ENCODE measurements at regions not wholly inside any gene's neighbourhood (a gene's known extent, or its start where the extent isn't known, plus 50 kb on each side); places are given as distances from the start of the nearest gene placed in this dataset.

DNA sequence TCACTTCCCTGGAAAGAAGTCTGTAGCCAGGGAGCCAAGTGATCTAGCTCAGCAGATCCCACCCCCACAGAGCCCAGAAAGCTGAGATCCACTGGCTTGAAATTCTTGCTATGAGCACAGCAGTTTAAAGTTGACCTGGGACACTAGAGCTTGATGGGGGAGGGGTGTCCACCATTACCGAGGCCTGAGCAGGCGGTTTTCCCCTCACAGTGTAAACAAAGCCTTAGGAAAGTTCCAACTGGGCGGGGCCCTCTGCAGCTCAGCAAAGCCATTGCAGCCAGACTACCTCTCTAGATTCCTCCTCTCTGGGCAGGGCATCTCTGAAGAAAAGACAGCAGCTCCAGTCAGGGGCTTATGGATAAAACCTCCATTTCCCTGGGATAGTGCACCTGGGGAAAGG, 887.2 kb upstream of the LRATD1 start:
- DNase-seq (ENCODE audit: insufficient read length, low spot score) (no peak), FAIRE-seq (no peak)
- TF ChIP-seq POLR2A (IDR thresholded peaks at IDR 0.05; ENCODE audit: low read depth, low read length): no peak
- no peak for TF ChIP-seq SPI1 (IDR thresholded peaks at IDR 0.05; ENCODE audit: low read depth, low read length)
- TF ChIP-seq TAF1 (IDR thresholded peaks at IDR 0.05; ENCODE audit: low read depth, low read length): no peak
- no peak for TF ChIP-seq POLR2AphosphoS5 (IDR thresholded peaks at IDR 0.05; ENCODE audit: low read depth, low read length)
- no peak for TF ChIP-seq PAX5 (IDR thresholded peaks at IDR 0.05; ENCODE audit: insufficient read depth, low read length, severe bottlenecking)
- TF ChIP-seq POU2F2 (IDR thresholded peaks at IDR 0.05; ENCODE audit: low read depth, low read length): no peak

DNA sequence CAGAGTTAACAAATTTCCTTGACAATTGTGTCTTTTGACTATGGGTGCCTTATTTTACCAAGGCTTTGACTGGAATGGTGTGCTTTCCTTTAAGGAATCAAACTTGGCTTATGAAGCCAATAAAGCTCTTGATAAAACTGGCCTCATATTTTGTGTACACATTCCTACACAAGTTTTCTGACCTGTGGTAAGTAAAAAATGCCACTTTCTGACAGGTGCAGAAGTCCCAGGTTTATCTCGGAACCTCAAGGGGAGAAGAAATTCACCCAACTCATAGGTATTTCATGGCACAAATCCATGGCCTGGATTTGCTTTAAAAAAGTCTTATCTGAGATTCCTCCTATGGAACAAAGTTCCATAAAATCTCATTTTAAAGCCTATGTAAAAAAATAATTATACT, 880.6 kb upstream of the LRATD1 start:
- TF ChIP-seq POLR2AphosphoS5 (IDR thresholded peaks at IDR 0.05; ENCODE audit: low read depth, low read length) (no peak), PAX5 (IDR thresholded peaks at IDR 0.05; ENCODE audit: insufficient read depth, low read length, severe bottlenecking) (no peak), POLR2A (IDR thresholded peaks at IDR 0.05; ENCODE audit: low read depth, low read length) (no peak), POU2F2 (IDR thresholded peaks at IDR 0.05; ENCODE audit: low read depth, low read length) (no peak), SPI1 (IDR thresholded peaks at IDR 0.05; ENCODE audit: low read depth, low read length) (no peak), TAF1 (IDR thresholded peaks at IDR 0.05; ENCODE audit: low read depth, low read length) (no peak)
- DNase-seq (ENCODE audit: insufficient read length, low spot score): no peak
- FAIRE-seq: no peak

DNA sequence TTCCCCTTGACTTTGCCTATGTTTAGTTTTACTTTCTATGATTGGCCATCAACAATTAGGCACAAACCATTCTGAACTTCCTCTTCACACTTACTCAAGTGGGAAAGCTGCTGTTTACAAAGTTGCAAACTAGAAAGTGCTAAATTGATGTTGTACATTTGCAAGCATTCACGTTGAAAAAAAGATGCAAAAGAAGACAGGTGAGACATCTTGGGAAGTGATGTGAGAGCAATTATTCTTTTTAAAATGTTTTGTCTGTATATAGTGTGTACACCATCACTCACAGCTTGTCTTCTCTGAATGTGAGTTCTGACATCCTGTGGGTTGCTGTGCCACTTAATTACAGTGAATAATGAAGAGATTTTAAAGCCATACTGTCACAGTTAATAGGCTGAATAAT, 874.1 kb upstream of the LRATD1 start:
- DNase-seq (ENCODE audit: insufficient read length, low spot score): no peak
- TF ChIP-seq PAX5 (IDR thresholded peaks at IDR 0.05; ENCODE audit: insufficient read depth, low read length, severe bottlenecking): no peak
- TF ChIP-seq POLR2A (IDR thresholded peaks at IDR 0.05; ENCODE audit: low read depth, low read length): no peak
- no peak for TF ChIP-seq POLR2AphosphoS5 (IDR thresholded peaks at IDR 0.05; ENCODE audit: low read depth, low read length)
- TF ChIP-seq SPI1 (IDR thresholded peaks at IDR 0.05; ENCODE audit: low read depth, low read length): no peak
- TF ChIP-seq TAF1 (IDR thresholded peaks at IDR 0.05; ENCODE audit: low read depth, low read length): no peak
- no peak for TF ChIP-seq POU2F2 (IDR thresholded peaks at IDR 0.05; ENCODE audit: low read depth, low read length)
- no peak for FAIRE-seq

DNA sequence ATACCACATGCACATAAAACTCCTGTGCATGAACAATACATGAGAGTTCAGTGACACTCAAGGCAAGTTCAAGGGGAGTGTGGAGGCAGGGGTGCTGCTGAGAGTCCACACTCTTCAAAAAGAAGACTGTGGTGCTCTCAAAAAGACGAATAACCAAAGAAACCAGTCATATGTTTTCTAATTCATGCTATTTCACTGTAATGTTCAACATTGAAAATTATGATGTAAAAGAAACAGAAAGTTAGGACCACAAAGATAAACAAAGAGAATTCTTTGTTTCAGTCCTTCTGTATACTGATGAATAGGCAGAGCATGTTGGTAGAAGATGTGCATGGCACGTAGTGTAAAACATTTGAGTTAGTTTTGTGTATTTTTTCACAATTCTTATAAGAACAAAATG, 864.2 kb upstream of the LRATD1 start:
- FAIRE-seq: no peak
- no peak for DNase-seq (ENCODE audit: insufficient read length, low spot score)
- TF ChIP-seq PAX5 (IDR thresholded peaks at IDR 0.05; ENCODE audit: insufficient read depth, low read length, severe bottlenecking) (no peak), POLR2AphosphoS5 (IDR thresholded peaks at IDR 0.05; ENCODE audit: low read depth, low read length) (no peak), POLR2A (IDR thresholded peaks at IDR 0.05; ENCODE audit: low read depth, low read length) (no peak), SPI1 (IDR thresholded peaks at IDR 0.05; ENCODE audit: low read depth, low read length) (no peak), POU2F2 (IDR thresholded peaks at IDR 0.05; ENCODE audit: low read depth, low read length) (no peak), TAF1 (IDR thresholded peaks at IDR 0.05; ENCODE audit: low read depth, low read length) (no peak)

DNA sequence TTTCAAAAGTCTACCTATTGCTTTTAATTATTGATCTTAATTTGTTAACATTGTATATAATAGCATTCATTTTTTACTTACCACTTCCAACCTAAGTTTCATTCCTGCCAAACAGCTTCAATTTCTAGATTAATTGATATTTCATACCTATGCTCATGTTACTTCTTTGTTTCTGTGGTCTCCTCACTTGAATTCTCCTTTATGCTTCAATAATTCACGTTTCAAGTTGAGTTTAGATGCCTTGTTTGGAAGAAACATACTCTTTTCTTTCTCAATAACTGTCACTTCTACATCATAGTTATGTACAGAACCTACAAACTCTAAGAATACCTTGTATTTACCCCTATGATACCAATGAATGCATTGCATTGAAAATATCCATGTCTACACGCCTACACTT, 862.2 kb upstream of the LRATD1 start:
- FAIRE-seq (no peak), DNase-seq (ENCODE audit: insufficient read length, low spot score) (no peak)
- TF ChIP-seq POLR2AphosphoS5 (IDR thresholded peaks at IDR 0.05; ENCODE audit: low read depth, low read length): no peak
- no peak for TF ChIP-seq SPI1 (IDR thresholded peaks at IDR 0.05; ENCODE audit: low read depth, low read length)
- TF ChIP-seq TAF1 (IDR thresholded peaks at IDR 0.05; ENCODE audit: low read depth, low read length): no peak
- no peak for TF ChIP-seq PAX5 (IDR thresholded peaks at IDR 0.05; ENCODE audit: insufficient read depth, low read length, severe bottlenecking)
- no peak for TF ChIP-seq POLR2A (IDR thresholded peaks at IDR 0.05; ENCODE audit: low read depth, low read length)
- no peak for TF ChIP-seq POU2F2 (IDR thresholded peaks at IDR 0.05; ENCODE audit: low read depth, low read length)

DNA sequence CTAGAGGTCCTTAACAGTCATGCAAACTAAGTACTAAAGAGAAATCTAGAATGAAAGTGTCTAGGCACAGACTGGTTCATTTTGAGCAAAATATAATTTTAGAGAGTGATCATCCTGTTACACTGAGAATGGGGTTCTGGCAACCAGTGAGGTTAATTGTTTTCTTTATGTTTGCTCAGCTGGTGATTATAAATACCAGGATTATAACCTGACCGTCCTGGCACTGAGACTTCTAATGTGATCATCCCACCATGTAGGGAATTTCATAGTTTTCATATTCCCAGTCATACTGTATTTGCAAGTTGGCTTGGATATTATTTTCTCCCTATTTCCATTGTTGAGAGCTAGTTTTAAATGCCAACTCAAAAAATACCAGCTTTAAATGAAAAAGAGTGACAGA, 852.5 kb upstream of the LRATD1 start:
- DNase-seq (ENCODE audit: insufficient read length, low spot score) (no peak), FAIRE-seq (no peak)
- TF ChIP-seq TAF1 (IDR thresholded peaks at IDR 0.05; ENCODE audit: low read depth, low read length): no peak
- no peak for TF ChIP-seq POU2F2 (IDR thresholded peaks at IDR 0.05; ENCODE audit: low read depth, low read length)
- no peak for TF ChIP-seq POLR2A (IDR thresholded peaks at IDR 0.05; ENCODE audit: low read depth, low read length)
- no peak for TF ChIP-seq POLR2AphosphoS5 (IDR thresholded peaks at IDR 0.05; ENCODE audit: low read depth, low read length)
- no peak for TF ChIP-seq SPI1 (IDR thresholded peaks at IDR 0.05; ENCODE audit: low read depth, low read length)
- no peak for TF ChIP-seq PAX5 (IDR thresholded peaks at IDR 0.05; ENCODE audit: insufficient read depth, low read length, severe bottlenecking)

DNA sequence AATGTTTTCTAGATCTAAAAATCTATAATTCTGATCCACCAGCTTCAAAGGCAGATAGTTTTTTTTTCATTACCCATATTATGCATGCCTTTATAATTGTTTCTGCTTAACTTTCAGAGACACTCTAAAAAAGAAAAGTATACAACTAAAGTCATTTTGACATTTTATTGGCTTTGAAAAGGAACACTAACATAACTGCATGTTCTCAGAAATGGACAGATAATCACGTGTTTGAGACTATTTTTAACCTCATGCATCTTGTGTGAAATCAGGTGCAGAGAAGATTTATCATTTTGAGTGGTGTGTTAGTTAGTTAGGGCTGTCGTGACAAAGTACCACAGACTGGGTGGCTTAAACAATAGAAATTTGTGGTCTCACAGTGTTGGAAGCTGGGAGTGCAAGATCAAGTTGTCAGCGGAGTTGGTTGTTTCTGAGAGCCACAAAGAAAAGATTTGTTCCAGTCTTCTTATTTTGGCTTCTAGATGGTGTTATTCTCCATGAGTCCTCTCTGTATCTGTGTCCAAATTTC, 841.4 kb upstream of the LRATD1 start:
- no peak for TF ChIP-seq TAF1 (IDR thresholded peaks at IDR 0.05; ENCODE audit: low read depth, low read length)
- TF ChIP-seq POLR2A (IDR thresholded peaks at IDR 0.05; ENCODE audit: low read depth, low read length): no peak
- TF ChIP-seq SPI1 (IDR thresholded peaks at IDR 0.05; ENCODE audit: low read depth, low read length): no peak
- TF ChIP-seq POLR2AphosphoS5 (IDR thresholded peaks at IDR 0.05; ENCODE audit: low read depth, low read length): no peak
- no peak for TF ChIP-seq POU2F2 (IDR thresholded peaks at IDR 0.05; ENCODE audit: low read depth, low read length)
- no peak for TF ChIP-seq PAX5 (IDR thresholded peaks at IDR 0.05; ENCODE audit: insufficient read depth, low read length, severe bottlenecking)
- FAIRE-seq (no peak), DNase-seq (ENCODE audit: insufficient read length, low spot score) (no peak)

DNA sequence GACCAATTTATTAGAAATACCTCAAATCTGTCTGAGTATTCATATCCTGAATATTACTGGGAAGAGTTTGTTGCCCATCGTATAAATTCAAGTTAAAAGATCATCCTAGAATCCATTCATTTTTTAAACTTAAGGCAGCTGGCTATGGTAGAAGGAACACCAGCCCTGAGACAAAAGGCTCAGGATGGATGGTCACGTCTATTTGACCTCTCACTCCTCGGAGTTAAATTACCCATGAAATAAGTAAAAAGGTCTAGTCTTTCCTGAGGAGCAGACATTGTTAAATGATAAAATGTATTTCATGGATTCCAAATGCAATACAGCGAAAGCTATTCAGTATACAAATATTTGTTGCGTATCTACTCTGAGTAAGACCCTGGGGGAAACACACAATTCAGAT, 826.0 kb upstream of the LRATD1 start:
- FAIRE-seq: no peak
- DNase-seq (ENCODE audit: insufficient read length, low spot score): no peak
- TF ChIP-seq POLR2AphosphoS5 (IDR thresholded peaks at IDR 0.05; ENCODE audit: low read depth, low read length) (no peak), PAX5 (IDR thresholded peaks at IDR 0.05; ENCODE audit: insufficient read depth, low read length, severe bottlenecking) (no peak), POLR2A (IDR thresholded peaks at IDR 0.05; ENCODE audit: low read depth, low read length) (no peak), SPI1 (IDR thresholded peaks at IDR 0.05; ENCODE audit: low read depth, low read length) (no peak), TAF1 (IDR thresholded peaks at IDR 0.05; ENCODE audit: low read depth, low read length) (no peak), POU2F2 (IDR thresholded peaks at IDR 0.05; ENCODE audit: low read depth, low read length) (no peak)

DNA sequence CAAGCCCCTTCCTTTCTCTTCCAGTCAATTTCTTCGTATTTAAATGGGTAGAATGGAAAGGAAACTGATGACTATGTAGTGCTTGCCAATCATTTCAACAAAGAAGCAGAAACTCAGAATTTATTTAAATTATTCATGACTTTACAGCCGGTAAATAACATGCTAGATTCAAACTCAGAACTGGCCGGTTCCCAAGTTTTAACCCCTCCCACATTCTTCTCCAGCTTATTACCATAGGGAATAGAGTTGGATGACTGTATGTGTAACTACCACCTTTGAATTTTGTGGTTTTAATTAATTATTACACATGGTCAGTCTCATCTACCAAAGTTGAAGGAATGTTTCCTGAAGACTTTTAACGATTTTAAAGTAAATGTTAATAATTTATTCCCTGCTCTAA, 819.3 kb upstream of the LRATD1 start:
- TF ChIP-seq POLR2A (IDR thresholded peaks at IDR 0.05; ENCODE audit: low read depth, low read length) (no peak), POLR2AphosphoS5 (IDR thresholded peaks at IDR 0.05; ENCODE audit: low read depth, low read length) (no peak), PAX5 (IDR thresholded peaks at IDR 0.05; ENCODE audit: insufficient read depth, low read length, severe bottlenecking) (no peak), SPI1 (IDR thresholded peaks at IDR 0.05; ENCODE audit: low read depth, low read length) (no peak), TAF1 (IDR thresholded peaks at IDR 0.05; ENCODE audit: low read depth, low read length) (no peak), POU2F2 (IDR thresholded peaks at IDR 0.05; ENCODE audit: low read depth, low read length) (no peak)
- DNase-seq (ENCODE audit: insufficient read length, low spot score) (no peak), FAIRE-seq (no peak)

DNA sequence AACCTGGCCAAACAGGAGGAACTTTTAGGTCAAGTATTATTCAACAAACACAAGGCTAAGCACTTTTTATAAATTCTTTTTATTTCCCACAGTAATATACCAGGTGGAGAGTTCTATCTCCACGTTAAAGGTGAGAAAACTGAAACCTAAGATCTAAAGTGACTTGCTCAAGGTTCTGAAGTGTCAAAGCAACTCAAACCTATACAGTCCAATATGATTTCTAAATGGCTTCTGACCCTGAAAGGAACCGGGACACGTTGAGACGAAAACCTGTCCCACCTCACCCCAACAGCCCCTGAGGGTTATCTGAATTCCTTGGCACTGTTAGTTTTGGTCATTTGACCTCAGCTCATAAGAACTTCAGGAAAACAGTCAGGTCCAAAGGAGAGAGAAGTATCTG, 814.5 kb upstream of the LRATD1 start:
- no peak for DNase-seq (ENCODE audit: insufficient read length, low spot score)
- no peak for TF ChIP-seq TAF1 (IDR thresholded peaks at IDR 0.05; ENCODE audit: low read depth, low read length)
- TF ChIP-seq SPI1 (IDR thresholded peaks at IDR 0.05; ENCODE audit: low read depth, low read length): no peak
- no peak for FAIRE-seq
